Putamen (tissue), 1 donor: ENCODE measurements at regions not wholly inside any gene's neighbourhood (a gene's known extent, or its start where the extent isn't known, plus 50 kb on each side); places are given as distances from the start of the nearest gene placed in this dataset.
"Not testable (repeated sequence)": the region's sequence is repeated elsewhere in the genome, so short reads cannot be mapped to it uniquely, and the experiment has no call there.

Experiments
- DNase-seq: peaks from one replicate; pipeline ENCODE4 v3.0.0-alpha.2; 2016; ENCODE audit warnings: low spot score

DNA sequence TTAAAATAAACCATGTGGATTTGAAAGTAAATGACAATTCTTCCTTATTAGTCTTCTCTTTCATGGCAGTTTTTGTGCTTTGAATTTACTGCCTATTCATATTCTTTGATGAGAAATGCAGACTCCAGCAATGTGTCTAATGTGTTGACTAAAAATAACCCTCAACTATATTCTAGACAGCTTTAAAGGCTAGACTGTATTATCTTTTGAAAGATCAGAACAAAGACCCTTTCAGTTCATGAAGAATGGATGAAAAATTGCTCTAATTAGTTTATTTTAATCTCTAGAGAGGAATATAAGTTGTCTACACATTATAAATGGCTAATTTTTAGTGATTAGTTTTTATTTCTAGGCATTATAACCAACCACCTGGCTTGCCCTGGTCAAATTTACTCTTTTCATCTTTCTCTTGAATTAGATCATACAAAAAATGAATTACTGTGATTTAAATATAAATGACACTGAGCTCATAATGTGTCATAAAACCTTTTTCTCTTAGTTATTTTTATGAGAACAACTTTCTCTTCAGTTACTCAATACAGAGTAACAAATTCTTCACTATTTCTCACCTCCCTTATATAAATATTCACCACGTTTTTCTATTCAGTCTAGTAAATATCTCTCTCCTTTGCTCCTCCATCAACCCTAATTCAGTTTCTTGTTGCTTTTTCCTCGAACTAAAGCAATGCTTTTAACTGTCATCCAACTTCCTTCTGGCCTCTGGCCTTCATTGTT is 428.5 kb upstream of the TMPRSS15 start:
- DNase-seq = no peak

- no peak for DNase-seq
Observed at GRCh38 chr21:18832950-18833349, 429.4 kb upstream of the TMPRSS15 start.

- DNase-seq = not testable (repeated sequence)
Observed at GRCh38 chr21:18834121-18834520, 430.5 kb upstream of the TMPRSS15 start.

- no peak for DNase-seq
Observed at GRCh38 chr21:18840239-18840638, 436.7 kb upstream of the TMPRSS15 start.

GRCh38 chr21:18857606-18858005 is 454.0 kb upstream of the TMPRSS15 start:
- not testable (repeated sequence) for DNase-seq

- no peak for DNase-seq
Observed at GRCh38 chr21:18869104-18869503, 465.5 kb upstream of the TMPRSS15 start.

GRCh38 chr21:18877917-18878316 is 474.3 kb upstream of the TMPRSS15 start:
- no peak for DNase-seq

GRCh38 chr21:18887922-18888602 is 484.5 kb upstream of the TMPRSS15 start:
- DNase-seq = no peak

GRCh38 chr21:18893406-18893805 is 489.8 kb upstream of the TMPRSS15 start:
- DNase-seq = no peak

DNA sequence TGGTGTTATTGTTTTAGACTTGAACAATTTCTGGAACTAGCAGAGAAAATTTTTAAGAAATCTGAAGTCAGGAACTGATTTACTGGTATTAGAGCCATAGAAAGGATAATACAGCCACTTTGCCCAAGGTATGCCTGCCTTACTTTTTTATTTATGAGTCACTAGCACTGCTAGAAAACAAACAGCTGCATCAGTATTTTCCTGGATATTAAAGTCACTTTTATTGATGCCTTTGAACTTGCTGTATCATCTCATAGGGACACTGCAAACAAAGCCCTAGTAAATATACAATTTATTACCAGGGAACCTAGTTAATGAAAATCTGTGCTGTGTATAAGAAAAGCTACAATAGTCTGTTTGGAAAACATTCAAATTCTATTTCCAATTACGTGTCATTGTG is 490.8 kb upstream of the TMPRSS15 start:
- no peak for DNase-seq

DNA sequence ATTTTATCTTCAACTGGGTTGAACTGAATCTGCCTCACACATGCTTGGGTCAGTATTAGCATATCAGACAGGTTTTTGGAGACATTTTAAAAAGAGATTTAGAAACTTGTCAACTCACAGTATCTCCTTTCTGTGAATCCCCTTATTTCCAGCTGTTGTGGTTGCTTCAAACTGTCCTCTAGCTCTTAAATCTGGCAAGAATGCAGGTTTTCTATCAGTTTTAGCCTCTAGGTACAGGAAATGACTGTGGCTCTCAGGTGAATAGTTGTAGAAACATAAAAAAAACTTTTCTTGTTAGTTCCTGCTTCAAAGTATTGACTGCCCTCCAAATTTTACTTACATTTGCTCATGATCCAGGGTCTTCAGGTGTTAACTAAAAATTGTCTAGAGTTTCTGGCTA is 495.7 kb upstream of the TMPRSS15 start:
- DNase-seq = no peak

DNA sequence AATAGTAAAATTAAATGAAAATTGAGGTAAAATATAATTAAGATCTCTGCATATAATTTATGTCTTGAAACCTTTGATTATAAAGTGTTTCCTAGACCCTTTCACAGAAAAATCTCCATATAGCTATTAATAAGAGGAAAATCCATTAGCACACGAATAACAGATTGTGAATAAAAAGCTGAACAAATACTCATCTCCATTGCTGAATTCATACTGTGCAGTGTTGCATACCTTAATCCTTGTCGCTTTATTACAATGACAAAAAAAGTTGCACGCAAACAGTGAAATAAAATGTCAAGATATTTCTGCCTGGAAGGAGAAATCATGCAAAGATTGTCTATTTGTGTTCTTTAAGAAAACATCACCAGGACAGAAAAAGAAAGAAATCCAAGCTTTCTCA is 499.1 kb upstream of the TMPRSS15 start:
- no peak for DNase-seq

GRCh38 chr21:18907076-18907475 is 503.5 kb upstream of the TMPRSS15 start:
- no peak for DNase-seq

DNA sequence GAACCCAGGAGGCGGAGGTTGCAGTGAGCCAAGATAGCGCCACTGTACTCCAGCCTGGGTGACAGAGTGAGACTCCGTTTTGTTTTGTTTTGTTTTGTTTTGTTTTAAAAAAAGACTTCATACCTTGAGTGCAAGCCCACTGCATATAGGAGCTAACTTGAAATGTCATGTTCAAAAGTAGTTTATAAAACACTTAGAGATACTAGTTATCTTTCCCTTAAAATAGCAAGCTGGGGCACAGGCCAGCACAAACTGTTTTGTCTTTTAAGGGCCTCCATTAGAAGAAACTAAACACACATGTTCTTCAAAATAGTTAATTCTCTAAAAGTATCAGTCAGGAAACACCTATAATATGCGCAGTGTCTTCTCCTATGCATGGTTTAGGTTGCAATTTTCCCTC is 505.1 kb upstream of the TMPRSS15 start:
- no peak for DNase-seq

DNA sequence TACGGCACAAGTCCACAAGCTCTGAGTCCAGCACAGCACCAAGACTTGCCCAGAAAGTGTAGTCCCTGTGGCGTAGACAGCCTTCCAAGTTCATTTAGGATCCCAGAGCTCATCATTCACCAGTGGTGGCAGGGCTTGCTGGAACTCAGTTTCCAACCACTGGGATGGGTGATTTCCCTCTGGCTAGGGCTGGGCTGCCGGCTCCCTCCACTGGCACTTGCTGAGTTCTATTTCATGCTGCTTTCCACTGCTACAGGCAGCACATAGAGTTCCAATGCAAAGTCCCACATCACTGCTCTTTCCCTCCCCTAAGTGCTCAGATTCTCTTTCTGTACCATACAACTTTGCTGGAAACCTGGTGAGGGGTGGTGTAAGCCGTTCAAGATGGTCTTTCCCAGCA is 510.3 kb upstream of the TMPRSS15 start:
- DNase-seq = no peak

- DNase-seq = no peak
Observed at GRCh38 chr21:18914570-18914969, 511.0 kb upstream of the TMPRSS15 start.

- no peak for DNase-seq
Observed at GRCh38 chr21:18917622-18918021, 514.0 kb upstream of the TMPRSS15 start.

GRCh38 chr21:18931237-18931636 is 527.7 kb upstream of the TMPRSS15 start:
- no peak for DNase-seq

- DNase-seq = no peak
Observed at GRCh38 chr21:18937337-18937736, 533.8 kb upstream of the TMPRSS15 start.

DNA sequence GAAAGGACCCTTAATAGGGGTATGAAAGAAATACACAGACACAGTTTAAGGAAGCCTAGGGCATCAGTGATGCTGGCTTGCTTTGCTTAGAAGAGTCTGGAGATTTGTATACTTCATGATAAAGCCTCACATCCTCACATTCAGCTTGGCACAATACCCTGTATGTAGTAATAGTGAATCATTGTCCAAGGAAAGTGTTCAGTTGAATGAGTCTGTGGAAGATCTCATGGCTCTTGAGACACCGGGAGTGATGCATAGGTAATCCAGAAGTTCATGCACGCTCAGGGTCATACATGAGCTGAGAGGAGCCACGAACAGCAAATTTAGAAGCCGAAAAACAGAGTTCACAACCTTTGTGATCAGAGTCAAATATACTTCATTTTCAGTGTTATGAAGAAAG is 537.2 kb upstream of the TMPRSS15 start:
- no peak for DNase-seq

DNA sequence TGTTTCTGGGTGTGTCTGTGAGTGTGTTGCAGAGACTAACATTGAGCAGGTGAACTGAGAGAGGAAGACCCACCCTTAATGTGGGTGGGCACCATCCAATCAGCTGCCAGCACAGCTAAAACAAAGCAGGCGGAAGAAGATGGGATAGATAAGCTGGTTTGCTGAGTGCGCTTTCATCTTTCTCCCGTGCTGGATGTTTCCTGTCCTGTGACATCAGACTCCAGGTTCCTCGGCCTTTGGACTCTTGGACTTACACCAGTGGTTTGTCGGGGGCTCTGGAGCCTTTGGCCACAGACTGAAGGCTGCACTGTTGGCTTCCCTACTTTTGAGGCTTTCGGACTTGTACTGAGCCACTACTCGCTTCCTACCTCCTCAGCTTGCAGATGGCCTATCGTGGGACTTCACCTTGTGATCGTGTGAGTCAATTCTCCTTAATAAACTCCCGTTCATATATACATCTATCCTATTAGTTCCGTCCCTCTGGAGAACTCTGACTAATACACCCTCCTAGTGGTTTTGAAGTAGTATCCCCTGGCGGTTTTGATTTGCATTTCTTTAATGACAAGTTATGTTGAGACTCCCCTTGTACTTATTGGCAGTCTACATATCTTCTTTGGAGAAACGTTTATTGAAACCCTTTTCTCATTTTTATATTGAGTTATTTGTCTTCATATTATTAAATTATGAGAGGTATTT is 546.6 kb upstream of the TMPRSS15 start:
- no peak for DNase-seq

GRCh38 chr21:18951271-18952038 is 547.9 kb upstream of the TMPRSS15 start:
- peak; percentile 6 for DNase-seq
